ENCODE measurements at regions not wholly inside any gene's neighbourhood (a gene's known extent, or its start where the extent isn't known, plus 50 kb on each side); places are given as distances from the start of the nearest gene placed in this dataset.

DNA sequence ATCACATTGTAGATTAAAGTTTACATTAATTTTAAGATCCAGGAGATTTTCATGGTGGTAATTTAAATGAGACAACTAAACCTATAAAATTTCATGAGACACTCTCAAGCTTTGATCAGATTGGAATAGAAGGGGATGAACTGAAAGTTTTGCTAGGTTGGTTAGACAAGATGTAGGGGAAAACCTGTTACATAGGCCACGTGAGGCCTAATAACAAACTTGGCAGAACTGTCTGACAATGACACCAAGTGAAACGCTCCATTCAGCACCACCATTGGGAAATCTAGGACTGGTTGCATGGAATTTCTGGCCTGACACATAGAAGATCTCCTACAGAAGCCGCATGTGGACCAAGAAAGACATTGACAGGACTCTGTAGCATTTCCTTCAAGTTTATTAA lies 87.8 kb upstream of the SLC39A10 start:
- ChIA-PET CTCF (interaction anchor here (1.4 to 2.1 kb wide), 3 partner anchors 35 to 91 kb away, joined by 4 to 17 read pairs (median 5); no protein-coding TSS in a partner anchor), SMC1A (ENCODE audit: uncharacterized antibody, unreplicated experiment) (interaction anchor here (1.2 to 3.1 kb wide), 6 partner anchors 10 to 499 kb away, joined by 3 to 21 read pairs (median 8); partner anchors contain the start of gene DNAH7), POLR2A (interaction anchor here (1.0 to 1.1 kb wide), 2 partner anchors 32 to 35 kb away, joined by 3 to 4 read pairs; no protein-coding TSS in a partner anchor), RAD21 (ENCODE audit: unreplicated experiment) (interaction anchor here (1.4 to 2.4 kb wide), 6 partner anchors 8 to 88 kb away, joined by 6 to 9 read pairs (median 7); partner anchors contain the start of gene SLC39A10)
- intact Hi-C loops (cut with micrococcal nuclease; ENCODE audit: unreplicated experiment), result loop anchor here (10.0 kb wide), 1 partner anchor 234 kb away; no protein-coding TSS in a partner anchor
- Histone ChIP-seq H3K27ac (ENCODE audit: control insufficient read depth, insufficient read depth) (no peak overlapping the region), H3K79me2 (ENCODE audit: control insufficient read depth, insufficient read depth, low read length) (no peaks in the 10 kb centered on the region), H2AFZ (ENCODE audit: control insufficient read depth, low read depth, low read length) (peak overlapping the region; percentile 25), H3K9ac (ENCODE audit: control insufficient read depth, insufficient read depth, low read length) (no peak overlapping the region), H3K4me3 (no peak overlapping the region), H3K27me3 (replicated peaks in 1 of 2; ENCODE audit: control insufficient read depth in 2 of 2, insufficient read depth in 2 of 2, low read length in 1 of 2) (no peaks in the 10 kb centered on the region), H3K4me2 (ENCODE audit: control insufficient read depth, insufficient read depth) (no peak overlapping the region), H3K4me1 (ENCODE audit: control insufficient read depth, insufficient read depth, low read length) (no peaks in the 10 kb centered on the region), H4K20me1 (ENCODE audit: control insufficient read depth, insufficient read depth) (no peaks in the 10 kb centered on the region), H3K9me3 (replicated peaks; ENCODE audit: control insufficient read depth, insufficient read depth, low read length) (no peaks in the 10 kb centered on the region), H3K36me3 (ENCODE audit: control insufficient read depth in 2 of 2, insufficient read depth in 2 of 2, low read length in 1 of 2) (no peaks in the 10 kb centered on the region)
- in situ Hi-C loops (cut with MboI), result no loop called here
- FAIRE-seq, result no peak
- peak; percentile 67 for ATAC-seq
- no TSS peak for BruUV-seq (replicated peaks)
- TF ChIP-seq, protein P1, sequence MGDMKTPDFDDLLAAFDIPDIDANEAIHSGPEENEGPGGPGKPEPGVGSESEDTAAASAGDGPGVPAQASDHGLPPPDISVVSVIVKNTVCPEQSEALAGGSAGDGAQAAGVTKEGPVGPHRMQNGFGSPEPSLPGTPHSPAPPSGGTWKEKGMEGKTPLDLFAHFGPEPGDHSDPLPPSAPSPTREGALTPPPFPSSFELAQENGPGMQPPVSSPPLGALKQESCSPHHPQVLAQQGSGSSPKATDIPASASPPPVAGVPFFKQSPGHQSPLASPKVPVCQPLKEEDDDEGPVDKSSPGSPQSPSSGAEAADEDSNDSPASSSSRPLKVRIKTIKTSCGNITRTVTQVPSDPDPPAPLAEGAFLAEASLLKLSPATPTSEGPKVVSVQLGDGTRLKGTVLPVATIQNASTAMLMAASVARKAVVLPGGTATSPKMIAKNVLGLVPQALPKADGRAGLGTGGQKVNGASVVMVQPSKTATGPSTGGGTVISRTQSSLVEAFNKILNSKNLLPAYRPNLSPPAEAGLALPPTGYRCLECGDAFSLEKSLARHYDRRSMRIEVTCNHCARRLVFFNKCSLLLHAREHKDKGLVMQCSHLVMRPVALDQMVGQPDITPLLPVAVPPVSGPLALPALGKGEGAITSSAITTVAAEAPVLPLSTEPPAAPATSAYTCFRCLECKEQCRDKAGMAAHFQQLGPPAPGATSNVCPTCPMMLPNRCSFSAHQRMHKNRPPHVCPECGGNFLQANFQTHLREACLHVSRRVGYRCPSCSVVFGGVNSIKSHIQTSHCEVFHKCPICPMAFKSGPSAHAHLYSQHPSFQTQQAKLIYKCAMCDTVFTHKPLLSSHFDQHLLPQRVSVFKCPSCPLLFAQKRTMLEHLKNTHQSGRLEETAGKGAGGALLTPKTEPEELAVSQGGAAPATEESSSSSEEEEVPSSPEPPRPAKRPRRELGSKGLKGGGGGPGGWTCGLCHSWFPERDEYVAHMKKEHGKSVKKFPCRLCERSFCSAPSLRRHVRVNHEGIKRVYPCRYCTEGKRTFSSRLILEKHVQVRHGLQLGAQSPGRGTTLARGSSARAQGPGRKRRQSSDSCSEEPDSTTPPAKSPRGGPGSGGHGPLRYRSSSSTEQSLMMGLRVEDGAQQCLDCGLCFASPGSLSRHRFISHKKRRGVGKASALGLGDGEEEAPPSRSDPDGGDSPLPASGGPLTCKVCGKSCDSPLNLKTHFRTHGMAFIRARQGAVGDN (IDR thresholded peaks at IDR 0.05), result peak; percentile 53; the same call in 1 of the 2 replicates
- TF ChIP-seq BHLHE40 (IDR thresholded peaks at IDR 0.05; ENCODE audit: borderline replicate concordance in 1 of 2, low read depth in 2 of 2, low read length in 1 of 2) (peak in 1 of 2 experiments; percentile 54; a peak in 1 of 4 replicates), ZNF622 (IDR thresholded peaks at IDR 0.05) (no peak), RAD51 (IDR thresholded peaks at IDR 0.05) (peak; percentile 79)
- TF ChIP-seq, protein P2, sequence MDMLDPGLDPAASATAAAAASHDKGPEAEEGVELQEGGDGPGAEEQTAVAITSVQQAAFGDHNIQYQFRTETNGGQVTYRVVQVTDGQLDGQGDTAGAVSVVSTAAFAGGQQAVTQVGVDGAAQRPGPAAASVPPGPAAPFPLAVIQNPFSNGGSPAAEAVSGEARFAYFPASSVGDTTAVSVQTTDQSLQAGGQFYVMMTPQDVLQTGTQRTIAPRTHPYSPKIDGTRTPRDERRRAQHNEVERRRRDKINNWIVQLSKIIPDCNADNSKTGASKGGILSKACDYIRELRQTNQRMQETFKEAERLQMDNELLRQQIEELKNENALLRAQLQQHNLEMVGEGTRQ (IDR thresholded peaks at IDR 0.05; ENCODE audit: borderline replicate concordance, low read depth, low read length), result peak; percentile 14; the same call in 1 of the 2 replicates
- TF ChIP-seq, protein P3, sequence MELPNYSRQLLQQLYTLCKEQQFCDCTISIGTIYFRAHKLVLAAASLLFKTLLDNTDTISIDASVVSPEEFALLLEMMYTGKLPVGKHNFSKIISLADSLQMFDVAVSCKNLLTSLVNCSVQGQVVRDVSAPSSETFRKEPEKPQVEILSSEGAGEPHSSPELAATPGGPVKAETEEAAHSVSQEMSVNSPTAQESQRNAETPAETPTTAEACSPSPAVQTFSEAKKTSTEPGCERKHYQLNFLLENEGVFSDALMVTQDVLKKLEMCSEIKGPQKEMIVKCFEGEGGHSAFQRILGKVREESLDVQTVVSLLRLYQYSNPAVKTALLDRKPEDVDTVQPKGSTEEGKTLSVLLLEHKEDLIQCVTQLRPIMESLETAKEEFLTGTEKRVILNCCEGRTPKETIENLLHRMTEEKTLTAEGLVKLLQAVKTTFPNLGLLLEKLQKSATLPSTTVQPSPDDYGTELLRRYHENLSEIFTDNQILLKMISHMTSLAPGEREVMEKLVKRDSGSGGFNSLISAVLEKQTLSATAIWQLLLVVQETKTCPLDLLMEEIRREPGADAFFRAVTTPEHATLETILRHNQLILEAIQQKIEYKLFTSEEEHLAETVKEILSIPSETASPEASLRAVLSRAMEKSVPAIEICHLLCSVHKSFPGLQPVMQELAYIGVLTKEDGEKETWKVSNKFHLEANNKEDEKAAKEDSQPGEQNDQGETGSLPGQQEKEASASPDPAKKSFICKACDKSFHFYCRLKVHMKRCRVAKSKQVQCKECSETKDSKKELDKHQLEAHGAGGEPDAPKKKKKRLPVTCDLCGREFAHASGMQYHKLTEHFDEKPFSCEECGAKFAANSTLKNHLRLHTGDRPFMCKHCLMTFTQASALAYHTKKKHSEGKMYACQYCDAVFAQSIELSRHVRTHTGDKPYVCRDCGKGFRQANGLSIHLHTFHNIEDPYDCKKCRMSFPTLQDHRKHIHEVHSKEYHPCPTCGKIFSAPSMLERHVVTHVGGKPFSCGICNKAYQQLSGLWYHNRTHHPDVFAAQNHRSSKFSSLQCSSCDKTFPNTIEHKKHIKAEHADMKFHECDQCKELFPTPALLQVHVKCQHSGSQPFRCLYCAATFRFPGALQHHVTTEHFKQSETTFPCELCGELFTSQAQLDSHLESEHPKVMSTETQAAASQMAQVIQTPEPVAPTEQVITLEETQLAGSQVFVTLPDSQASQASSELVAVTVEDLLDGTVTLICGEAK (IDR thresholded peaks at IDR 0.05; ENCODE audit: borderline replicate concordance), result no peak
- no peak for DNase-seq (ENCODE audit: low read depth, low spot score)
- WGBS (ENCODE audit: insufficient coverage, insufficient replicate concordance, low lambda C conversion rate, missing lambda C conversion rate), result 78% methylated on average over 3 of the region's 3 CpGs

Data from GM12878 (cell line).